HG03095 (cell line): ENCODE measurements at regions not wholly inside any gene's neighbourhood (a gene's known extent, or its start where the extent isn't known, plus 50 kb on each side); places are given as distances from the start of the nearest gene placed in this dataset.

Experiments
- ATAC-seq: cut with Tn5 transposase; IDR thresholded peaks from one replicate; pipeline ENCODE4 v1.9.1; 2021; ENCODE audit warnings: moderate library complexity; ENCODE audit not compliant: unreplicated experiment

DNA sequence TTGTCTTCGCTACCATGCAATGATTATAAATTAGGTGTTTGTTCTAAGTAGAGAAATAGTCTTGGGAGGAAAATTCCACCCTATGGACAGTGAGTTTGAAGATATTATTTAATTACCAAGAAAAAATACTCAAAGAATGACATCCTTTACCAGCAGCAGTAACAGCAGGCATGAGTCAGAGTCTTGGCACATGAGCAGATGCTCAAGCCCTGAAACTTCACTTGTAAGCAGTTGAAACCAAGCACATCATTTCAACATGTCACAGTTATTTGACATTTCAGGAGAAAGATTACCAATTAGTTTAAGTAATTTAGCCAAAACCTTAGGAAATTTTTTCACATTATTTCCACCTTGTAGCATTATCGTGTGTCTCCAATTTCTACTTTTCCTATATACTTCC, 99.2 kb downstream of the C12orf50 start:
- no peak for ATAC-seq

DNA sequence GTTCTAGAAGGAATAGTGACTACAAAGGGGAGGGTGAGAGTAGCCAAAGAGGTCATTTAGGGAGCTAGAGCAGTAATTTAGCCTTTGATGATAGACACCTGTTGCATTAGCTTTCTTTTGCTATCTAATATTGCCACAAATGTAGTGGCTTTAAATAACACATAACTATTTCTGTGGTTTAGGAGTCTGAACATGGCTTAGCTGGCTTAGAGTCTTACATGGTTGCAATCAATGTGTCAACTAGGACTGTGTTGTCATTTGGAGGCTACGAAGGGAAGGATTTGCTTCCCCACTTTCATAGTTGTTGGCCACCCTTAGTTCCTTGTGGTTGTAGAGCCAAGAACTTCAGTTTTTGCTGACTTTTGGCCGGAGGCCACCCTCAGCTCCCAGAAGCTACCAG, 99.9 kb downstream of the C12orf50 start:
- no peak for ATAC-seq

GRCh38 chr12:87928031-87928430, 101.2 kb downstream of the C12orf50 start:
- no peak for ATAC-seq

GRCh38 chr12:87925021-87925420, 104.2 kb downstream of the C12orf50 start:
- no peak for ATAC-seq

- ATAC-seq, result no peak
Observed at GRCh38 chr12:87924149-87924548, 105.1 kb downstream of the C12orf50 start.

- ATAC-seq, result no peak
Observed at GRCh38 chr12:87923361-87923760, 105.8 kb downstream of the C12orf50 start.

GRCh38 chr12:87922736-87923135, 106.5 kb downstream of the C12orf50 start:
- ATAC-seq, result no peak

DNA sequence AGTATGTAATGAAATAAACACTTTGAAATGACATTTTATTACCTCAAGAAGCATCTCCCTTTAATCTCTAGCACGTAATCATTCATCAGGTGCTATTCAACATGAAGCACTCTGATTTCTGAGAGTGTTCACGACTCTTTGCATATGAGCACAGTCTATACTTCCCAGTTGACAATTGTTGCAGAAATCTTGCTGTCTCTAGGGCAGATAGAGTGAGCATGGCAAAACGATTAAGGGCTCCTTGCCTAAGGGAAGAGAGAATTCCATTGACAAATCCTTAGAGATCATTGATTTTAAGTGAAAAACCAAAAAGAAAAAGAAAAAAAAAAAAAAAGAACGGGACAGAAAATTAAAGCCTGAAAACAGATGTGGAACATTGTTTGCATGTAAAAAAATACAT, 107.6 kb downstream of the C12orf50 start:
- no peak for ATAC-seq

DNA sequence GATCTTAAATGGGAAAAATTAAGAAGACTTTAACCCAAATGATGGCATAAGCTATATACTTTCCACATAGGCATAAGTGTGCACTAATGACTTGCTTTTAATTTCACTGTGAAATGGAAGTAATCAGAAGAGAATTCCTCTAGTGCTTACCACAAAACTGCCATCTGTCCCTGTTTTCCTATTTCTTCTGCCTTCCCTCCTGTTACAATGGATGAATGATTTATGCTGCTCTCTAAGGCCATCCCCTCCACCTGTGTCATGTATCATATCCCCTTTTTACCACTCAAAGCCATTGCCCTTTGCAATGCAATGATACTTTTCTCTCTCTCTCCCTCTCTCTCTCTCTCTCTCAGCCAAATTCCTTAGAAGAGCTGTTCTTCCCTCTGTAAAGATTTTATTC, 109.1 kb downstream of the C12orf50 start:
- no peak for ATAC-seq

DNA sequence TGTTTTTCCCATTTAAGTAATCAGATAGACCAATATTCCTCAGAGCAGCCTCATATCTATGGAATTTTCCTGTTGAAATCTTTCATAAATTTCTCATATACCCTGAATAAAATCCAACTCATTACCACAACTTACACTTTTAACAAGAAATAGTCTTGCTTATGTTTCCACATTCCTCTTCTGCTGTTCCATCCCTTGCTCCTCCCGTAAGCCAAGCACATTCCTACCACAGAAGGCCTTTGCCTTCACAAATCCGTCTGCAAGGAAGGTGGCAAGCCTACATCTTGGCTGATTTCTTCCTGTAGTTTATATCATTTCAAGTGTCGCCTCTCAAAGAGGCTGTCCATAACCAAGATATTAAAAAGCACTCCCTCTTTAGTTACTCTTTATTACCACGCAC, 127.7 kb downstream of the C12orf50 start:
- ATAC-seq, result no peak

- ATAC-seq, result no peak
Observed at GRCh38 chr12:87897662-87898061, 131.5 kb downstream of the C12orf50 start.

- no peak for ATAC-seq
Observed at GRCh38 chr12:87883806-87884205, 145.4 kb downstream of the C12orf50 start.

- ATAC-seq, result no peak
Observed at GRCh38 chr12:87879141-87879540, 150.1 kb downstream of the C12orf50 start.

DNA sequence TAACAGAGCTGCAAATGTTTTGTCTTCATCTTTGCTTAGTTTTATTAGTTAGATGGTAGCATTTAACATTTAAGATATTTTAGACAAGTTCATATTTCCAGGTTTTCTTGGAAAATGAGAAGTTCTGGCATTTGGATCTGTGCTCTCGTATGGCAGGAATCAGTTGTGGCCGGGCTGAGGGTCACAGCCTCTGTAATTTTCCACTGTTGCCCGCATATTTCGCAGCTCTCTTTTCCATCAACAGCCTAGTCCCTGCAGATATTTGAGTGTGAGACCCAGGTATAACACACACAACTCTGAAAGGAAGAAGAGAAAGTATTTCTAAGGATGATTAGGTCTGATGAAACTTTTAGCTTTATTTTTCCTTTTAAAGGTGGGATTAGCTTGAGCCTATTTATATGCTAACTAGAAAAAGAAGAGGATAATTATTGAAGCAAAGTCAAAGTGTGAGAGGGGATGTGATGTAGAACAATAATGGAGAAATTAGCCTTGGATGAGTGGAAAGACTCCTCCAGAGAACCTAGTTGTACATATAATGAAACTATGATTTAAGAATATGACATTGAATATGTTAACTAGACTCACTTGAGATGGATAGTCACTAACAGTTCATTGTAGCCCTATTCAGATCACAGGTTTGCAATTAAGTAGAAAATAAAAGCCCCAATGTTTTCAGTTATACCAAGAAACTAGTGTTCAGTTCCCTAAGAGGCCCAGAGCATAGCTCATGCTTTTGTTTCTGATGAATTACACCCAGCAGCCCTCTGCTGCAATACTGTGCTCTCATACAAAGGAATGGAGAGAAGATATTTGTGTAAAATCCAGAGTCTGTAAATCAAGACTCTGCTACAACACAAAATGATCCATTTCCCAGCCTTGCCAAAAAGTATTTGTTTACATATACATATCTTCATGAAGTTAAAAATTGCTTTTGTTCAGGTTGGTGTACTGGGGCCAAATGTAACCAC, 158.4 kb downstream of the C12orf50 start:
- ATAC-seq, result no peak

GRCh38 chr12:87870061-87870460, 159.1 kb downstream of the C12orf50 start:
- ATAC-seq, result no peak

- peak; percentile 49 for ATAC-seq
Observed at GRCh38 chr12:87866578-87867292, 162.5 kb downstream of the C12orf50 start.

DNA sequence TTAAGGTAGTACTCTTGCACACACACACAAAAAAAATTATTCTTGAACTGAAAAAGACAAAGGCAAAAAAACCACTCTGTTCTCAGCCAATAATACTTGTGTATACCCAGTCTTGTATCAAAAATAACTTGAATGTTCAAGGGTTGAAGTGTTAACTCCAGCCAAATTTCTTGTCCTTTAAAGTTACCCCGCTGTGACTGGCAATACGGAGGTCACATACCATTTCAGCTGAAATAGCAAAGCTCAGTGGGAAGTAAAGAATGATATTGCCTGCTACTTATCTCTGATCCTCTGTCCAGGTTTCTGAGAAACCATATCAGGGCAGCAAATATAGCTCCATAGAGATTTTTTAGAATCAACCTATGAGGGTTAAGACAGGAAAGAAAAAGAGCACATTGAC, 167.4 kb downstream of the C12orf50 start:
- no peak for ATAC-seq

- ATAC-seq, result no peak
Observed at GRCh38 chr12:87853448-87854003, 175.7 kb downstream of the C12orf50 start.

DNA sequence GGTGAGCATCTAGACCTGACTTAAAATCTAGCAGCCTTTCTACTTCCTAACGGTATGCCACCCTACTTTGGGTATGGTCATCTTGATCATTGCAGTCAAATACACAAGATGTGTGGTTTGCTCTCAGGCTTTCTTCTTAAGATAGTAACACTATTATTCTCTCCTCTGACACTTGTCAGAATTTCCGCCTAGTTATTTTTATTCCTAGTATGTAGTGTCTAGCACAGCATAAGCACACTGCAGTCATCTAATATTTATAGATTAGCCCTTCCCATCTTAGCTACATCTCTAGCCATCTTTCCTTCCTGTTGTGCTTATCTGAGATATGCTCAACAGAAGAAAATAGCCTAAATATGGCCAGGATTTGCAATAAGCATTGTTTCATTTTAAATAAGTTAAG, 180.1 kb downstream of the C12orf50 start:
- ATAC-seq, result no peak

- peak; percentile 76 for ATAC-seq
Observed at GRCh38 chr12:87848248-87848868, 180.8 kb downstream of the C12orf50 start.

GRCh38 chr12:87847147-87847546, 182.1 kb downstream of the C12orf50 start:
- no peak for ATAC-seq
